Choroid plexus epithelial cell (primary cell): ENCODE measurements at regions not wholly inside any gene's neighbourhood (a gene's known extent, or its start where the extent isn't known, plus 50 kb on each side); places are given as distances from the start of the nearest gene placed in this dataset.

ENCODE experiments used
- DNase-seq: peaks from one replicate; pipeline ENCODE4 v3.0.0-alpha.2; 2010; ENCODE audit warnings: low read depth
- H3K4me3 ChIP-seq: 2 replicates; pipeline ENCODE4 v1.5.1; 2011; ENCODE audit warnings: low read depth, mild to moderate bottlenecking, control low read depth, low read length, moderate library complexity
- TF ChIP-seq, protein P1 (sequence below): conservative IDR thresholded peaks from 2 replicates; pipeline ENCODE4 v1.5.1; 2011; ENCODE audit warnings: low read depth, mild to moderate bottlenecking, control low read depth, inconsistent platforms, low read length, moderate library complexity

- no peak for DNase-seq
- no peak overlapping the region for H3K4me3 ChIP-seq
- TF ChIP-seq, protein P1, sequence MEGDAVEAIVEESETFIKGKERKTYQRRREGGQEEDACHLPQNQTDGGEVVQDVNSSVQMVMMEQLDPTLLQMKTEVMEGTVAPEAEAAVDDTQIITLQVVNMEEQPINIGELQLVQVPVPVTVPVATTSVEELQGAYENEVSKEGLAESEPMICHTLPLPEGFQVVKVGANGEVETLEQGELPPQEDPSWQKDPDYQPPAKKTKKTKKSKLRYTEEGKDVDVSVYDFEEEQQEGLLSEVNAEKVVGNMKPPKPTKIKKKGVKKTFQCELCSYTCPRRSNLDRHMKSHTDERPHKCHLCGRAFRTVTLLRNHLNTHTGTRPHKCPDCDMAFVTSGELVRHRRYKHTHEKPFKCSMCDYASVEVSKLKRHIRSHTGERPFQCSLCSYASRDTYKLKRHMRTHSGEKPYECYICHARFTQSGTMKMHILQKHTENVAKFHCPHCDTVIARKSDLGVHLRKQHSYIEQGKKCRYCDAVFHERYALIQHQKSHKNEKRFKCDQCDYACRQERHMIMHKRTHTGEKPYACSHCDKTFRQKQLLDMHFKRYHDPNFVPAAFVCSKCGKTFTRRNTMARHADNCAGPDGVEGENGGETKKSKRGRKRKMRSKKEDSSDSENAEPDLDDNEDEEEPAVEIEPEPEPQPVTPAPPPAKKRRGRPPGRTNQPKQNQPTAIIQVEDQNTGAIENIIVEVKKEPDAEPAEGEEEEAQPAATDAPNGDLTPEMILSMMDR: no peak
Observed at GRCh38 chr13:87887459-87888123, 216.4 kb downstream of the SLITRK5 start.

DNA sequence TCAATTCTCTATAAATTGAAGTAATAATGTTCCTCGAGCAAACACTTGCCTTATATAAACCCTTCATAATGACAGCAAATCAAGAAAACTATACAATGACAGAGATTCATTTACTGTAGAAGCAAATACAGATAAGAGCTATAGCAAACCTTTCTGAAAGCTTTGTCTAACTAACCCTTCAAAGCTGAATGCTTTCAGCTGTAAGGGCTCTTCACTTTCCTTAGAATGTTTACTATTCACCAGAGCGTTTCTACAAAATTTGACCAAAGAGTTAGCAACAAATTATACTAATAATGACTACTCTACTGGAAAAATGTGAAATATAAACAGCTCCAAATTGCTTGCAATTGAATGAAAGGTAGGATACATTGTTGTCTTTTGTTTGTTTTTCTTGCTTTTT is 218.1 kb downstream of the SLITRK5 start:
- TF ChIP-seq, protein P1: no peak
- H3K4me3 ChIP-seq: no peak overlapping the region
- no peak for DNase-seq

DNA sequence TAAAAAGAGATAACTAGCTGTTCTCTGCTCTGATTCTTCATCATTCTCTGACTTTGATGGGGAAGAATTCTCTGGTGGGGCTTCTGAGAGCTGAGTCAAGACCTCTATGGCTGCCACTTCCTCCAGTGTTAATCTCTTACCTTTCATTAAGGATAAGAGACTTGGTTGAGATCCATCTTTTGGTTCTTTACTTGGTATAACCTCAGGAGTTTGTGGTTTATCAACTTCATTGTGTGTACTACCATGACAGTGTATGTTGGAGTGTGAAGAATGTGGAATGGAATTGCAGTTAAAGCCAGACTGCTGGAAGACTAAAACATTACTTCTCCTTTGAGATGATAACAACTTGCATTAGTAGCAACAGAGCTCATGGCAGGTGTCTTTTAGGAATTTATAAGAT is 222.0 kb downstream of the SLITRK5 start:
- DNase-seq: no peak
- TF ChIP-seq, protein P1: no peak

GRCh38 chr13:87894059-87894458 is 222.9 kb downstream of the SLITRK5 start:
- no peak overlapping the region for H3K4me3 ChIP-seq
- no peak for DNase-seq
- TF ChIP-seq, protein P1: no peak

More for the DNA sequence above, 222.0 kb downstream of the SLITRK5 start:
- no peak overlapping the region for H3K4me3 ChIP-seq

- H3K4me3 ChIP-seq: no peak overlapping the region
- TF ChIP-seq, protein P1: no peak
- DNase-seq: peak; percentile 2
Observed at GRCh38 chr13:87903553-87903952, 232.4 kb downstream of the SLITRK5 start.

DNA sequence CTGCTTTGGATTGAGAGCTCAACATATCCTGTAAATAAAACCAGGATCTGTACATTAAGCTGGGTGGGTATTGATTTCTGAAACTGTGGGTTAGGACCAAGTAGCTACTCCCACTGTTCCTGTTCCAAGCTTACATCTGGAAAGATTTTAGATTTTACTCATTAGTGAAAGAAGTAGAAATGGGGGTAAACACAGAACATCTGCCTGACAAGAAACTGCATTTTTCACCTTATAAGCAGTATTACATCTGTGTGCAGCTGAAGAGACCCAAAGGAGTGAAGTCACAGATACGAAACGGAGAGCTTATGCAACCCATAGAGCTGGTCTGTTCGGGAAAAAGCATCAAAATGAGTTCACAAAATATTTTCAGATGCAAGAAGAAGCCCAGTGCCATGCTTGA is 235.2 kb downstream of the SLITRK5 start:
- TF ChIP-seq, protein P1: no peak
- H3K4me3 ChIP-seq: no peak overlapping the region
- no peak for DNase-seq

GRCh38 chr13:87907202-87907601 is 236.0 kb downstream of the SLITRK5 start:
- no peak overlapping the region for H3K4me3 ChIP-seq
- no peak for DNase-seq
- TF ChIP-seq, protein P1: no peak
